RWPE2 (cell line): ENCODE measurements at regions not wholly inside any gene's neighbourhood (a gene's known extent, or its start where the extent isn't known, plus 50 kb on each side); places are given as distances from the start of the nearest gene placed in this dataset.

ENCODE experiments used
- ATAC-seq: fragments of 200-7000 bp; cut with Tn5 transposase; 3 replicates; pipeline ENCODE4 v1.9.1; 2021; ENCODE audit warnings: low read depth
- DNase-seq: peaks from one replicate; pipeline ENCODE4 v3.0.0-alpha.2; 2020; ENCODE audit warnings: low spot score
- H3K27ac ChIP-seq: fragments of 450-650 bp; 2 replicates; pipeline ENCODE4 v1.5.1; 2017; ENCODE audit warnings: mild to moderate bottlenecking; ENCODE audit not compliant: poor library complexity, severe bottlenecking
- H3K27me3 ChIP-seq: fragments of 250-450 bp; sonication (Bioruptor Pico); 2 replicates; pipeline ENCODE4 v1.5.1; 2021; ENCODE audit warnings: mild to moderate bottlenecking, moderate library complexity; ENCODE audit not compliant: insufficient read depth, poor library complexity, severe bottlenecking
- H3K36me3 ChIP-seq: fragments of 250-450 bp; sonication (Bioruptor Pico); 2 replicates; pipeline ENCODE4 v1.5.1; 2020; ENCODE audit warnings: low read depth, mild to moderate bottlenecking, moderate library complexity
- H3K4me1 ChIP-seq: fragments of 250-450 bp; sonication (Bioruptor Pico); 2 replicates; pipeline ENCODE4 v1.5.1; 2021; ENCODE audit warnings: mild to moderate bottlenecking, moderate library complexity; ENCODE audit not compliant: insufficient read depth, poor library complexity, severe bottlenecking
- H3K4me3 ChIP-seq: fragments of 250-450 bp; sonication (Bioruptor Pico); 2 replicates; pipeline ENCODE4 v1.5.1; 2021; ENCODE audit warnings: mild to moderate bottlenecking, moderate library complexity; ENCODE audit not compliant: severe bottlenecking
- H3K9me3 ChIP-seq: fragments of 250-450 bp; sonication (Bioruptor Pico); 2 replicates; pipeline ENCODE4 v1.5.1; 2021; ENCODE audit warnings: mild to moderate bottlenecking, moderate library complexity; ENCODE audit not compliant: severe bottlenecking
- TF ChIP-seq, protein P1 (sequence below): fragments of 450-650 bp; IDR thresholded peaks from one replicate; pipeline ENCODE4 v1.5.1; 2017; ENCODE audit warnings: mild to moderate bottlenecking, moderate library complexity; ENCODE audit not compliant: poor library complexity, severe bottlenecking

DNA sequence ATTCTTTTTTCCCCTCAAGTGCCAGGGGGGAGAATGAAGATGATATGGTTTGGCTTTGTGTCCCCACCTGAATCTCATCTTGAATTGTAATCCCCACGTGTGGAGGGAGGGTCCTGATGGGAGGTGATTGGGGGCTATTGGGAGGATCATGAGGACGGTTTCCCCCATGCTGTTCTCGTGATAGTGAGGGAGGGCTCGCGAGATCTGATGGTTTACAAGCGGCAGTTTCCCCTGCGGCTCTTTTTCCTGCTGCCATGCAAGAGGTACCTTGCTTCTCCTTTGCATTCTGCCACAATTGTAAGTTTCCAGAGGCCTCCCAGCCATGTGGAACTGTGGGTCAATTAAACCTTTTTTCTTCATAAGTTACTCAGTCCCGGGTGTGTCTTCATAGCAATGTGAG, 173.7 kb downstream of the CAND1 start:
- Histone ChIP-seq H3K4me1 (no peaks in the 10 kb centered on the region), H3K9me3 (no peaks in the 10 kb centered on the region), H3K36me3 (no peaks in the 10 kb centered on the region), H3K4me3 (no peak overlapping the region), H3K27me3 (no peaks in the 10 kb centered on the region), H3K27ac (no peak overlapping the region)
- DNase-seq, result no peak
- ATAC-seq, result no peak
- TF ChIP-seq, protein P1, sequence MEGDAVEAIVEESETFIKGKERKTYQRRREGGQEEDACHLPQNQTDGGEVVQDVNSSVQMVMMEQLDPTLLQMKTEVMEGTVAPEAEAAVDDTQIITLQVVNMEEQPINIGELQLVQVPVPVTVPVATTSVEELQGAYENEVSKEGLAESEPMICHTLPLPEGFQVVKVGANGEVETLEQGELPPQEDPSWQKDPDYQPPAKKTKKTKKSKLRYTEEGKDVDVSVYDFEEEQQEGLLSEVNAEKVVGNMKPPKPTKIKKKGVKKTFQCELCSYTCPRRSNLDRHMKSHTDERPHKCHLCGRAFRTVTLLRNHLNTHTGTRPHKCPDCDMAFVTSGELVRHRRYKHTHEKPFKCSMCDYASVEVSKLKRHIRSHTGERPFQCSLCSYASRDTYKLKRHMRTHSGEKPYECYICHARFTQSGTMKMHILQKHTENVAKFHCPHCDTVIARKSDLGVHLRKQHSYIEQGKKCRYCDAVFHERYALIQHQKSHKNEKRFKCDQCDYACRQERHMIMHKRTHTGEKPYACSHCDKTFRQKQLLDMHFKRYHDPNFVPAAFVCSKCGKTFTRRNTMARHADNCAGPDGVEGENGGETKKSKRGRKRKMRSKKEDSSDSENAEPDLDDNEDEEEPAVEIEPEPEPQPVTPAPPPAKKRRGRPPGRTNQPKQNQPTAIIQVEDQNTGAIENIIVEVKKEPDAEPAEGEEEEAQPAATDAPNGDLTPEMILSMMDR, result no peak

DNA sequence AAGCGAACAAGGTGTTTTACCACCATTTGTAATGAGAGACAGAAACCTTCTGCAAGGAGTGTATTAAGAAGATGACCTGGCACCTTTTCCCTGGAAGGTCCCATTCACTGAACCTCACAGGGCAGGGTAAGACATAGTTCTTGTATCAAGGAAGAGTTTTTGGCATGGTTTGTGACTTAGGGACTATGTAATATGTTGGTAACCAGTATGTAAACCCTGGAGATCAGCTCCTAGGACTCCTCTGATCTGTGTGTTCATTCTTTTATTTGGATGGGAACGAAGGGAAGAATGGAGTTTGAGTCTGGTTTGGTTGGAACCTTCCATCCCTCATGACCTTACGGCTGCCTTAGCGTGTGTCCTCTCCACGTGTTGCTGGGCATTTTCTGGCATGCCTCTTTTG, 175.4 kb downstream of the CAND1 start:
- Histone ChIP-seq H3K36me3 (no peaks in the 10 kb centered on the region), H3K4me3 (no peak overlapping the region), H3K4me1 (no peaks in the 10 kb centered on the region), H3K9me3 (no peaks in the 10 kb centered on the region), H3K27me3 (no peaks in the 10 kb centered on the region), H3K27ac (no peak overlapping the region)
- no peak for ATAC-seq
- DNase-seq, result no peak
- TF ChIP-seq, protein P1, result no peak

DNA sequence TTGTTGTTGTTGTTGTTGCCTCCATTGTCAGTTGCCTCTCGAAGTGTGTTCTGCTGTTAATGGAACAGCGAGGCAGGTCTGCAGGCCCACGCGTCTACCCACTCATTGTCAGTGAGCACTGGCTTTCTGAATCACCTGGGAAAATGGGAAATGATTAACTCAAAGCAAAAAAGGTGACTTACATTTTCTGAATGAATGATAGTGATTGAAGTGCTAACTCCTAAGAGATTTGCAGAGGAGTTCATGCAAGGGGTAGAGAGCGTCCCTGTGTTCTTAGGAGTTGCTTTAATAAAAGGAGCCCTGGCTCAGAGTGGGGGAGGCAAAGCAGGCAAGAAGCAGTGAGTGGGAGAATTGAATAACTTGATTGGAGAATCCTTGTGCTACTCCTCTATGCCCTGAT, 177.6 kb downstream of the CAND1 start:
- Histone ChIP-seq H3K4me1 (no peaks in the 10 kb centered on the region), H3K4me3 (no peak overlapping the region), H3K27ac (no peak overlapping the region), H3K27me3 (no peaks in the 10 kb centered on the region), H3K9me3 (no peaks in the 10 kb centered on the region), H3K36me3 (no peaks in the 10 kb centered on the region)
- DNase-seq (no peak), ATAC-seq (no peak)
- TF ChIP-seq, protein P1, result no peak

- Histone ChIP-seq H3K27me3 (no peaks in the 10 kb centered on the region), H3K4me1 (no peaks in the 10 kb centered on the region), H3K4me3 (no peak overlapping the region), H3K36me3 (no peaks in the 10 kb centered on the region), H3K9me3 (no peaks in the 10 kb centered on the region), H3K27ac (no peak overlapping the region)
- DNase-seq, result no peak
- TF ChIP-seq, protein P1, result no peak
- no peak for ATAC-seq
Observed at GRCh38 chr12:67447180-67447579, 178.0 kb downstream of the CAND1 start.

DNA sequence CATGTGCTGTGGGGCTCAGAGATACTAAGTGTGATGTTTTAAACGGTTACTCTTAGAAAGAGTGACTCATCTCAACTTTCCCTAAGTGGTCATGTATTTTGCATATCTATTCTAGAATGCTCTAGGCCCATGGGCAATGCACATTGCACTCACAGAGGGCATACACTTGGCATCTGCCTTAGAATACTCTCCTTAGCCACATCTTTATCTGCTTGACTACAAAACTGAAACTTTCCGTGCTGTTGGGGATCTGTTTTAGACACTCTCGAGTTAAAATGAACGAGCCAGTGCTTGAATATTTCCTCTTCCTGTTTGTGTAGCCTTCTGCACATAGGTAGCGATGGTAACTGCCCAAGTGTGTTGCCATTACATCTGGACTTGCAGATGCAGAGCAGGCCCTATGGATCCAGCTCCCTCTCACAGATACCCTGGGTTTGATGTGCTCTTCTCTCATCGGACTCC, 180.5 kb downstream of the CAND1 start:
- ATAC-seq (no peak), DNase-seq (no peak)
- TF ChIP-seq, protein P1, result no peak
- Histone ChIP-seq H3K4me1 (no peaks in the 10 kb centered on the region), H3K9me3 (no peaks in the 10 kb centered on the region), H3K4me3 (no peak overlapping the region), H3K27me3 (no peaks in the 10 kb centered on the region), H3K27ac (no peak overlapping the region), H3K36me3 (no peaks in the 10 kb centered on the region)
